RCC 7860 (cell line): ENCODE measurements at regions not wholly inside any gene's neighbourhood (a gene's known extent, or its start where the extent isn't known, plus 50 kb on each side); places are given as distances from the start of the nearest gene placed in this dataset.
"Not testable (repeated sequence)": the region's sequence is repeated elsewhere in the genome, so short reads cannot be mapped to it uniquely, and the experiment has no call there.

Experiments
- DNase-seq: peaks from one replicate; pipeline ENCODE4 v3.0.0-alpha.2; 2015; ENCODE audit warnings: low spot score
- FAIRE-seq: peaks from 2 replicates; lab custom pipeline; 2012; peaks lifted over from hg19 to GRCh38; lab: Jason Lieb, UNC

DNA sequence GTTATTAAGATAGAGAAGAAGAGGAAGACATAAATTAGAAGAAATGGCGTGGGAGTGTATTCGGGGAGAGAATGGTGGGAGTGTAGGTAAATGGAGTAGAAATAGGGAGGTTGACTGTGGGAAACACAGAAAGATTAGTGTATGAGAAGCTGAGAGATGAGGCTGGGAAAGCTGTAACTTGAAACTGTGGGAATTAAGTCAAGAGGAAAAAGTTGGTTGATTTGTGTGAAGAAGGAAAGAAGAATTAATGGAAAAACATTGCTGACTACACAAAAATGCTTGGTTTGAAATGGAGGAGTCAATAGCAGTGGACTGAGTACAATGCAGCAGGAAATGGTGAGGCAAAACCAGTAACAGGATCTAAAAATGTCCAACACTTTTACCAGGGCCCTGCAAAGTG lies 448.3 kb downstream of the PTPRC start:
- FAIRE-seq (no peak), DNase-seq (no peak)

DNA sequence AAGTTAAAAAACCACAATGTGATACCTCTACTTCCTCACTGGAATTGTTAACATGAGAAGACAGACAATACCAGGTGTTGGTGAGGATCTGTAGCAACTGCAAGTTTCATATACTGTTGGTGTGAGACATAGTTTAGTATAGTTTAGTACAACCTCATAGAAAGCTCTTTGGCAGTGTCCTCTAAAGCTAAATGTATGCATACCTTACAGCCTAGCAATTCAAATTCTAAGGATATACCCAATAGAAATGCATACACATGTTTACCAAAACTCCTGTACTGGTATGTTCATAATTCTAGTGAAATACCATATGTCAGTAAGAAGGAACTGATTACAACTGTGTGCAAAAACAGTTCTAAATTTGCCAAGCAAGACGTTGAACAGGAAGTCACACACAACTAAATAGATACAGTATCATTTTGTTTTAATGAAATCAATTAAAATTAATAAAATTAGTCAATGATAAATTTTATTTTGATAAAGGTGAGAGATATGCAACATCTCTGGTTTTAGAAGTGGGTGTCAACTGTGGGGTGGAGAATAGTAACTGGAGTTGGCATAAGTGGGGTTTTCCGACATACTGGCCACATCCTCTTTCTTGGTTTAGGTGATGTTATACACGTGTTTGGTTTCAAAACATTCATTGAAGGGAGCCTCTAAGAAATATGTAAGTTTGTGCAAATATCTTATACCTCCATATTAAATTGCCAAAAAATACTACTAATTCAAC lies 450.7 kb downstream of the PTPRC start:
- no peak for FAIRE-seq
- DNase-seq, result no peak

- not testable (repeated sequence) for DNase-seq, FAIRE-seq
Observed at GRCh38 chr1:199095628-199096027, 456.8 kb downstream of the PTPRC start.

- FAIRE-seq, result no peak
- DNase-seq, result no peak
Observed at GRCh38 chr1:199096591-199096990, 457.8 kb downstream of the PTPRC start.

- DNase-seq, result no peak
- no peak for FAIRE-seq
Observed at GRCh38 chr1:199098468-199098867, 459.6 kb downstream of the PTPRC start.

DNA sequence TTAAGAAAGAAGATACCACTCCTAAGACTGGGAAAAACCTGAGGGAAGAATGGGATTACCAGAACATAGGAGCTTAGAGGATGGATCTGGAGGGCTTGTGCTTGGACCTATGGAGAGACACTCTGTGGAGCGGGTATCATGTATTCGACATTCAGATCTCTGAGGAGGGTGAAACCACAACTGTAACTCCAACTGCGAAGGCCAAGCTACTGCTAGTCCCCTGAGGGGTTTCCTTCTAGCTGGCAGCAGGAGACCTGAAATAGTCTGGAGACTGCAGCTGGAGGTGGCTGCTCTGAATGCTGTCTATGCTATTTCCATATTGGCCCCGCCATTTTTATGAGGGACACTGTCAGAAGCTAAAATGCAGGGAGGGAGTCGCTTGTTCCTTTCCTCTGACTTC lies 462.3 kb downstream of the PTPRC start:
- DNase-seq, result no peak
- no peak for FAIRE-seq

- DNase-seq (no peak), FAIRE-seq (no peak)
Observed at GRCh38 chr1:199101635-199102034, 462.8 kb downstream of the PTPRC start.

DNA sequence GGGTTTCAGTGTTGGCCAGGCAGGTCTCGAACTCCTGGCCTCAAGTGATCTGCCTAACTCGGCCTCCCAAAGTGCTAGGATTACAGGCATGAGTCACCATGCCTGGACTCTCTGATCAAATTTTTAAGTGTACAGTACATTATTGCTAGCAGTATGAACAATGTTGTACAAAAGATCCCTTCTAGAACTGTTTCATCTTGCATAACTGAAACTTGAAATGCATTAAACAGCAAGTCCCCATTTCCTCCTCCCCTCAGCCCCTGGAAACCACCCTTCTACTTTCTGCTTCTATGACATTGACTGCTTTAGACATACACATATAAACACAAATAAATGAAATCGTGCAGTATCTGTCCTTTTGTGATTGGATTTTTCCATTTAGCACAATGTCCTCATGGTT lies 463.4 kb downstream of the PTPRC start:
- FAIRE-seq (no peak), DNase-seq (no peak)

GRCh38 chr1:199109160-199109559 lies 470.3 kb downstream of the PTPRC start:
- no peak for DNase-seq
- no peak for FAIRE-seq

DNA sequence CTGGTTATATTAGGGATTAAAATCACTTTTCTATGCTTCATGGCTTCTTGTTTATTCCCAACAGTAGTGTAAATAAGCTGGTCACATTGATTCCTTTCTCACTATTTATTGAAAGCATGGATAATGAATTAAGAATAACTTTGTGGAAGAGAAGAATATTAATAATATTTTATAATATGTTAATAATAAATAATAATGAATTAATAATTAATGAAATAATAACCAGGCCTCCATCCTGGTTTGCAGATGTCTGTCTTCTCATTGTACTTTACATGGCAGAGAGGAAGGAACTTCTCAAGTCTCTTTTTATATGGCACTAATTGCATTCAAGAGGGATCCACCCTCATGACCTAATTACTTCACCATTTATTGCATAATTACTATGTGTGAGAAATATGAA lies 473.5 kb downstream of the PTPRC start:
- FAIRE-seq (no peak), DNase-seq (no peak)

- FAIRE-seq (no peak), DNase-seq (peak; percentile 18)
Observed at GRCh38 chr1:199113265-199113869, 474.5 kb downstream of the PTPRC start.

DNA sequence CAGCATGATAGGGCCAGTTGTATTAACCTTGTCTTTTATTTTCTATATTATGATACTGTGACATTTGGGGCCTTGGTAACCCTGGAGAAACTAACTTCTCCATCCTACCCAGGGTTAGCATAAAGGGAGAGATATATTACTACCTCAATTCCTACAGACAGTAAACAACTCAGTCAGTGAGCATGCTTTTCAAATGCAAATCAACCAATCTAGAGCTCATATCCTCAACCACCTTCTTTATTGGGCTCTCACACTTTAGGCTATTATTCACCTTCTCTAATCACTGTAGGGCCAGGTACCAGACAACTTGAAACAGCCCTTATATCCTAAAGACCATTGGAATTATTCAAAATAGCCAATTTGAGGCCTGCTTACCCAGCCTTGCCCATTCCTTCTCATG lies 477.6 kb downstream of the PTPRC start:
- DNase-seq (no peak), FAIRE-seq (no peak)

GRCh38 chr1:199121047-199121446 lies 482.2 kb downstream of the PTPRC start:
- FAIRE-seq (no peak), DNase-seq (no peak)

GRCh38 chr1:199122085-199122484 lies 483.2 kb downstream of the PTPRC start:
- FAIRE-seq, result no peak
- DNase-seq, result no peak

DNA sequence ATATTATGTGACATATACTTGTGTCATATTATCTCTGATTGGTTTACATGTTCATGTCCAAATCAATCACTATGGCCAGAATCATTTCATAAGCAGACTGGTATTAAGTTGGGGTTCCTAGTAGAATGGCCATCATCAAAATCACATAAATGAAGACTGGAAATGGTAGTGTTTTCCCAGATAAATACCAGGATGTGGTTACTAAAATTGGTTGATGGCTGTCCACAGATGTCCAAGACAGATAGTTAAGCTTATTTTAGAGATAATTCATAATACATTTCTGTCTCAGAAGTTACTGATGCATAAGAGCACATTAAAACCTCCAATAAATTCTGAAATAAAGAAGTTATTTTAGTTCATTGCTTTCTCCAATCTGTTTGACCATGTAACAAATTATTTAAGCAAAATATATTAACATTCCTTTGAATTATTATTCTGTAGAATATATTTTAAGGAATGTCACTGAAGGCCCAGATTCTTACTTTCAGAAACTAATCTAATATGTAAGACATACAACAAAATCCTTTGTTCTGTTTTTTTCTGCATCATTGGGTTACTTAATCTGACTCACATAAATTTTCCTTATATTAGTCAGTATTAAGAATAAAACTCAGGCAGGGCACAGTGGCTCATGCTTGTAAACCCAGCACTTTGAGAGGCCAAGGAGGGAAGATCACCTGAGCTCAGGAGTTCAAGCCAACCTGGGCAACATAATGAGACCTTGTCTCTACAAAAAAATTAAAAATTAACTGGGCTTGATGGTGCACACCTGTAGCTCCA lies 483.9 kb downstream of the PTPRC start:
- FAIRE-seq (peak; percentile 94), DNase-seq (peak; percentile 79)

- DNase-seq, result peak; percentile 69
- FAIRE-seq, result peak; percentile 81
Observed at GRCh38 chr1:199123615-199124014, 484.8 kb downstream of the PTPRC start.

DNA sequence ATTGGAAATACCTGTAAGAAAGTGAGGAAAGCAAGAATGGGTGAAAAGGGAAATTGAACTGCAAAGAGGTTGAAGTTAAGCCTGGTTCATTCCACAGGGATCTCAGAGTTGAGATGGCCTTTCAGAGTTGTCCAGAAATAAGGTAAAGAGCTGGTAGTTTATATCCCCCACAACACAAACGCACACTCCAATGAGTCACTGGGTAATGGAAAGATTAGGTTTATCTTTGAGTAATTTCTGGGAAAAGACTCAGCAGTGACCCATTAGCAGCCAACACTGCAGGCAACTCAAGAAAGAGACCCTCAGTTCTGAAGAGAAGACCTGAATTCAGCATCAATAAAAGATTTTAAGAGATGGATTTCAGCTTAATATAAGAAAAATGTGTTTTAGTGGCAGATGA lies 485.5 kb downstream of the PTPRC start:
- DNase-seq, result peak; percentile 31
- peak; percentile 70 for FAIRE-seq

DNA sequence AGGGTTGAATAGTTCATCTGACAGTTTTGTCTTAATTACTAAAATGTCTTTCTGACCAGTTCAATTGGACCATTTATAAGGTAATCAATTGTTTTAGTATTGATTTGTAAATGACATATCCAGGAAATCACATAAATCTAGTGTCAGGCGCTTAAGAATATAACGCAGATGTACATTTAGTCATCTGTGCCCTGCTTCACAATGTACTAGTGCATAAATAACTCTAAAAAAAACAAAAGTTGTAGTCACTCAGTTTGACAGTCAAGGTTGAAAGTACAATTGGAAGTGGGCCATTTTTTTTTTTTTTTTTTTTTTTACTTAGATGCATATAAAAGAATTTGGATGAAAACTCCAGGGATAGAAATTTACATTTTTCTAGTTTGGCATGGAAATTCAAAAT lies 490.4 kb downstream of the PTPRC start:
- peak; percentile 79 for FAIRE-seq

GRCh38 chr1:199132006-199132405 lies 493.2 kb downstream of the PTPRC start:
- FAIRE-seq, result no peak
- DNase-seq, result no peak

More for the DNA sequence above, 490.4 kb downstream of the PTPRC start:
- DNase-seq, result peak; percentile 14

- DNase-seq (no peak), FAIRE-seq (no peak)
Observed at GRCh38 chr1:199135901-199136300, 497.1 kb downstream of the PTPRC start.

GRCh38 chr1:199138061-199138460 lies 499.2 kb downstream of the PTPRC start:
- FAIRE-seq (no peak), DNase-seq (no peak)

DNA sequence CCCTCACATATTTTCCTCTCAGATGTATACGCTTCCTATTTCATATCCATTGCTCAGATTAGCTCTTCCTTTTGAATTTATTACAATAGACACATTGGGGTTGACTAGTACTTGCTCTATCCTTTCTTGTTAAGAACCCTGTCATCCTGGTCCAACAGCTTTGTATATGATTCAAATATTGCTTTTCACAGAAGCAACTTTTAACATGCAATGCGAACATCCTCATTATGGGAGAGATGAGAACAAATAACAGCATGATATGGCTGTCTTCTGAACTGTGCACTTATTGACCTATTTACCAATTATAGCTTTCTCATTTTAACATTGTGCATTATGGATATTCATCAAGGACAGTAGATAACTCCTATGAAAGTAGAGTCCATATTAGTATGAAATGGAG lies 510.8 kb downstream of the PTPRC start:
- DNase-seq, result no peak
- FAIRE-seq, result no peak
